ENCODE measurements at regions not wholly inside any gene's neighbourhood (a gene's known extent, or its start where the extent isn't known, plus 50 kb on each side); places are given as distances from the start of the nearest gene placed in this dataset.

GRCh38 chr4:146577111-146577510 lies 55.4 kb upstream of the SLC10A7 start:
- no peaks in the 10 kb centered on the region for H3K27me3 ChIP-seq (ENCODE audit: control insufficient read depth in 1 of 2, insufficient read depth in 2 of 2, low read length in 2 of 2)
- no peak overlapping the region for H3K4me2 ChIP-seq (ENCODE audit: low read depth, low read length)
- in situ Hi-C loops (cut with HindIII; ENCODE audit: extremely low pct_ligation_motif_present, low pct_unique_long_range_greater_than_20kb): no loop called here
- no TSS peak for BruUV-seq (replicated peaks)
- no peaks in the 10 kb centered on the region for H3K4me1 ChIP-seq (ENCODE audit: insufficient read depth, low read length)
- intact Hi-C loops (cut with micrococcal nuclease; ENCODE audit: unreplicated experiment): no loop called here
- no peaks in the 10 kb centered on the region for H3K36me3 ChIP-seq (replicated peaks in 1 of 2; ENCODE audit: control insufficient read depth in 1 of 2, insufficient read depth in 2 of 2, low read length in 2 of 2)
- CTCF ChIA-PET (ENCODE audit: low intra/inter-chr PET ratio, low total read pairs): no interaction called here
- FAIRE-seq (no peak), DNase-seq (ENCODE audit: low spot score) (no peak), ATAC-seq (no peak)
- POLR2A ChIA-PET: no interaction called here
- no peak overlapping the region for H3K27ac ChIP-seq (ENCODE audit: extremely low read length, insufficient read depth, low read length)
- no peaks in the 10 kb centered on the region for H3K79me2 ChIP-seq (ENCODE audit: insufficient read depth, low read length)
- TF ChIP-seq, protein P1, sequence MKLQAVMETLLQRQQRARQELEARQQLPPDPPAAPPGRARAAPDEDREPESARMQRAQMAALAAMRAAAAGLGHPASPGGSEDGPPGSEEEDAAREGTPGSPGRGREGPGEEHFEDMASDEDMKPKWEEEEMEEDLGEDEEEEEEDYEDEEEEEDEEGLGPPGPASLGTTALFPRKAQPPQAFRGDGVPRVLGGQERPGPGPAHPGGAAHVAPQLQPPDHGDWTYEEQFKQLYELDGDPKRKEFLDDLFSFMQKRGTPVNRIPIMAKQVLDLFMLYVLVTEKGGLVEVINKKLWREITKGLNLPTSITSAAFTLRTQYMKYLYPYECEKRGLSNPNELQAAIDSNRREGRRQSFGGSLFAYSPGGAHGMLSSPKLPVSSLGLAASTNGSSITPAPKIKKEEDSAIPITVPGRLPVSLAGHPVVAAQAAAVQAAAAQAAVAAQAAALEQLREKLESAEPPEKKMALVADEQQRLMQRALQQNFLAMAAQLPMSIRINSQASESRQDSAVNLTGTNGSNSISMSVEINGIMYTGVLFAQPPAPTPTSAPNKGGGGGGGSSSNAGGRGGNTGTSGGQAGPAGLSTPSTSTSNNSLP (IDR thresholded peaks at IDR 0.05; ENCODE audit: low read depth, low read length): no peak
- TF ChIP-seq PRMT3 (CRISPR knock-in tag; IDR thresholded peaks at IDR 0.05; ENCODE audit: borderline replicate concordance, low read depth) (no peak), RXRB (CRISPR knock-in tag; IDR thresholded peaks at IDR 0.05; ENCODE audit: borderline replicate concordance) (no peak), ZHX2 (IDR thresholded peaks at IDR 0.05; ENCODE audit: low read depth) (no peak), ZHX2 (CRISPR knock-in tag; IDR thresholded peaks at IDR 0.05; ENCODE audit: borderline replicate concordance) (no peak), KLF6 (CRISPR knock-in tag; IDR thresholded peaks at IDR 0.05) (no peak), RFXANK (CRISPR knock-in tag; IDR thresholded peaks at IDR 0.05) (no peak), ATRX (CRISPR knock-in tag; IDR thresholded peaks at IDR 0.05; ENCODE audit: borderline replicate concordance) (no peak), BHLHE40 (IDR thresholded peaks at IDR 0.05; ENCODE audit: low read length) (no peak), ZFAT (CRISPR knock-in tag; conservative IDR thresholded peaks at IDR 0.05) (no peak)
- TF ChIP-seq, protein P2, sequence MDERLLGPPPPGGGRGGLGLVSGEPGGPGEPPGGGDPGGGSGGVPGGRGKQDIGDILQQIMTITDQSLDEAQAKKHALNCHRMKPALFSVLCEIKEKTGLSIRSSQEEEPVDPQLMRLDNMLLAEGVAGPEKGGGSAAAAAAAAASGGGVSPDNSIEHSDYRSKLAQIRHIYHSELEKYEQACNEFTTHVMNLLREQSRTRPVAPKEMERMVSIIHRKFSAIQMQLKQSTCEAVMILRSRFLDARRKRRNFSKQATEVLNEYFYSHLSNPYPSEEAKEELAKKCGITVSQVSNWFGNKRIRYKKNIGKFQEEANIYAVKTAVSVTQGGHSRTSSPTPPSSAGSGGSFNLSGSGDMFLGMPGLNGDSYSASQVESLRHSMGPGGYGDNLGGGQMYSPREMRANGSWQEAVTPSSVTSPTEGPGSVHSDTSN (CRISPR knock-in tag; IDR thresholded peaks at IDR 0.05): no peak
- WGBS (ENCODE audit: low lambda C conversion rate): 0% methylated on average over 1 of the region's 1 CpG
- no peaks in the 10 kb centered on the region for H3K9me3 ChIP-seq (ENCODE audit: low read length)
- H4K20me1 ChIP-seq (ENCODE audit: insufficient read depth, low read length): no peaks in the 10 kb centered on the region
- H3K4me3 ChIP-seq (replicated peaks in 1 of 3; ENCODE audit: insufficient read depth in 1 of 3, low read depth in 2 of 3, low read length in 3 of 3): no peak overlapping the region
- no peak overlapping the region for H3K9ac ChIP-seq (ENCODE audit: insufficient read depth, low read depth, low read length)
- H2AFZ ChIP-seq (ENCODE audit: low read length): no peak overlapping the region

Data from HepG2 (cell line).